Renal cortex interstitium (tissue), 11 donors: ENCODE measurements at regions not wholly inside any gene's neighbourhood (a gene's known extent, or its start where the extent isn't known, plus 50 kb on each side); places are given as distances from the start of the nearest gene placed in this dataset.

Source experiments
- DNase-seq, 11 donors: peaks; one replicate each; pipeline ENCODE4 v3.0.0-alpha.2; 2013; ENCODE audit warnings: low read depth in 9 of 11, low spot score in 4 of 11; ENCODE audit errors: extremely low read depth in 1 of 11

DNA sequence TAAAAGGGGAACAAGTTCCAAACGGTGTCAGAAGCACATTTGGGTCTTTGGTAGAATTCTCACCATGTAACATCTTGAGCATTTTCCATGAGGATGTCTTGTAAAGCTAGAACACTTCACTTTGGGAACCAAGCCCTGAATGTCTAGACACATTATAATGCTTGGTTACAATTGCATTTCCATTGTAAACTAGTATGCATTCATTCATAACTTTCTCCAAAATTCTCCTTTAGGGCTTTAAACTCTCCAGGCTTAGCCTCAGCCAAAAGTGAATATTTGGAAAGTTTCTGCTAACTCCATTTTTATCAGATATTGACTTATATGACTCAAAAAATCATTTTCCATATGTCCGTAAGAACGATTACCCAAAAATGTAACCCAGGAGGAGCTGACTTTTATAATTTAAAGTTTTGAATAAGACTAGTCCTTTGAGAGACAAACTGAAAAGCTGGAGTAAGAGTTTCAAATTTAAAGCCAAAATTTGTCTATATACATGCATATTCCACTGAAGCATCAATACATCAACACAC, 1170.4 kb downstream of the EFNB2 start:
- no peak for DNase-seq

DNA sequence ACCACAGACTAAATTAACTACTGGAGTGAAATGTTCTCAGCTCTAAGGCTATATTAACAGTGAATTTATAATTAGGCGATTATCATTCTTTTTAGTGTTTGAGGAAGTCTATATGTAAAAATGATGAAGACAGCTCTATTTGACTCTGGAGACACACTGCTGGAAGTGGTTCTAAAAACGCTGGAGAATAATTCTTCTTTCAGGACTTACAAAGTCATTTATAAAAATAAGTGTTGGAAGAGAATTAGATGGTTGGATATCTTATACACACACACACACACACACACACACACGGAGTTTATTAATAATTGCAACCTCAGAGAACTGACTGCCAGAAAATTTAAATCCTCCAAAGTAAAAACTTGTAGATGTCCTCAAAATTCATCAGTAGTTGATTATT, 1171.3 kb downstream of the EFNB2 start:
- no peak for DNase-seq

- no peak for DNase-seq
These were observed 1171.9 kb downstream of the EFNB2 start for GRCh38 chr13:105363261-105364190.

GRCh38 chr13:105353654-105354053, 1181.8 kb downstream of the EFNB2 start:
- DNase-seq = no peak

GRCh38 chr13:105349082-105349723, 1186.3 kb downstream of the EFNB2 start:
- no peak for DNase-seq

DNA sequence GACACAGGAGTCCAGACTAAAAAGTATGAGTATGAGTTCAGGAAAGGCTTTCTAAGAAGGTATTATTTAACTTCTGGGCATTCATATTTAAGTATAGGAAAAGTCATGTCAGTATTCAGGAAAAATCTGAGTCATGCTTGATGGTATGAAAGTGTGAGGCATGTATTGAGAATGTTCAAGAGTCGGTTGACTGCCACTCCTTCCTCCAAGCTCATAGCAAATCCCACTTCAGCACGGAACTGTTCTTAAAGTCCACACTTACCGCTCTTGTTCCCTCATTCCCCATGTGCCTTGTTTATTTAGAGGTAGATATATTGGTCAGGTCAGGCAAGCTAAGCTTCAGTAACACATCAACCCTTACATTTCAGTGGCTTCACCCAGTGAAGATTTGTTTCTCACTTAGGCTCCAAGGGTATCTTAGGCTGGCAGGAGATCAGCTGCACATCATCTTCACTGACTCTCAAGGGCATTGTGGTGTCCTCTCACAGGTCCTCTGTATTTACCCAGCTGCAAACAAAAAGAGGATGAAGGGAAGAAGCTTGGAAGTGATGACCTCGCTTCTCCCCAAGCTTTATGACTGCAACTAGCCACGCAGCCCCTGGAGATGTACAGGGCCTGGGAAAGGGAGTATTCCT, 1189.2 kb downstream of the EFNB2 start:
- no peak for DNase-seq

GRCh38 chr13:105345730-105346129, 1189.7 kb downstream of the EFNB2 start:
- DNase-seq = no peak

- peak in 2 of 11 donors; percentile 38 to 50 for DNase-seq
These were observed 1190.3 kb downstream of the EFNB2 start for GRCh38 chr13:105345131-105345530.

GRCh38 chr13:105343134-105343806, 1192.2 kb downstream of the EFNB2 start:
- peak in 6 of 11 donors; percentile 25 to 66 (median 44) for DNase-seq

DNA sequence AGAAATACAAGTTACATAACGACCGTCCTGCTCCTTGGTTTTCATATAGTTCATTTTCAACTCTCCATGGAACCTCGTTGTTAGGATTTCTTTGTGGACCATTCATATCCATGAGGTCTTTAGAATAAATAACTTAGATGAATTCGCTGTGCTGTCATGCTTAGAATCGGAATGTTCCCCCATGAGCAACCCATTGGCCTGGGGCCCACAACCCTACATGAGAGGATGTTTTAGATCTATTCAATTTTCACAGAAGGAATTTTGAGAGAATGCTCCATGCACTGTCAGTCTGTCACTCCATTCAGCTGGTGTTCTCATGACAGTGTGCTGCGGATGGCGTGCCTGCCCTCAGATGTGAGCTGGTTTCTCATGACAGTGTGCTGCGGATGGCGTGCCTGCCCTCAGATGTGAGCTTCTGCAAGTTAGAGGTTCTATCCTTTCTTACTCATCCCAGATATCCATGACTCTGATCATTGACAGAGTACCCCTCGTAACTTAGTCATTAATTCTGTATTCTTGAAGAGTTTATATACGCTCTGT, 1193.1 kb downstream of the EFNB2 start:
- DNase-seq = no peak

DNA sequence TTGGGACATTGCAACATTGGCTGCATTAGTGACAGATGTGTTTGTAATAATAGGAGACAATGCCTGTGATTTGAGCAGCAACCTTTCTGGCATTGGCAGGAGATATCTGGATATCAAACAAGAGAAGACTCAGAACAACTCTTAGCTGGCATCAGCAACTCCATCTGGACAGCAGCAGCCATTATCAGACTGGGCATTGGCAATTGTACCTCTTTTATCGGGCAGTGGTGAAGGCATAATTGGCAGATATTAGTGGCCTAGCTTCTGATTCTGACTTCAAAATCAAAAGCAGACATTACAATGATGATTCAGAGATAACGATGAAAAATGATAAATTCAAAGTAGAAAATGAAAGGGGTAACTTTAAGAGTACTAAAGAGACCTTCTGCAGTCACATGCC, 1193.7 kb downstream of the EFNB2 start:
- no peak for DNase-seq

- no peak for DNase-seq
These were observed 1194.2 kb downstream of the EFNB2 start for GRCh38 chr13:105341256-105341655.

DNA sequence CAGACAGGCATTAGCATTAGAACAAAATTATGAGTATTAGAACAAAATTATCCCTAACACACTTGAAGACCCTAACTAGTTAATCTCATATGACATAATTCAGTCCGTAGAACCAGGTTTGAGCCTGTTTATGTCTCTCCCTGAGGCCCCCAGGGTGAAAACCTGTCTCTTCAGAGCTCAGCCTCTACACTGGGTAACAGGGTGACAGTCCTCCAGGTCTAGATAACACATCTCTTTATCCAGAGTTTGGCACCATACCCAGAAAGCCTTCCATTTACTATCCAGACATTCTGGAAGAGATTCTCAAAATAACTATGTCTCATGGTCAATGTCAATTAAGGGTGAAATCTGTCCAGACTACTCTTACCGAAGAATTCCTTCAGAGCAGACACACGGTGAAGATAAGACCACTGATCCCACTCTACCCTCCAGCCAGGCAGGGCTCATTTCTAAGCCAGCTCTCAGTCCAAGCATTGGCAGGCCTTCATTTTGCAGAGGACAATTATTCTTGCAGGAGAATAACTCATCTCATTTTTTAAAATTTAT, 1195.3 kb downstream of the EFNB2 start:
- DNase-seq = no peak

- DNase-seq = no peak
These were observed 1196.7 kb downstream of the EFNB2 start for GRCh38 chr13:105338773-105339172.

- DNase-seq = no peak
These were observed 1197.5 kb downstream of the EFNB2 start for GRCh38 chr13:105338006-105338405.

DNA sequence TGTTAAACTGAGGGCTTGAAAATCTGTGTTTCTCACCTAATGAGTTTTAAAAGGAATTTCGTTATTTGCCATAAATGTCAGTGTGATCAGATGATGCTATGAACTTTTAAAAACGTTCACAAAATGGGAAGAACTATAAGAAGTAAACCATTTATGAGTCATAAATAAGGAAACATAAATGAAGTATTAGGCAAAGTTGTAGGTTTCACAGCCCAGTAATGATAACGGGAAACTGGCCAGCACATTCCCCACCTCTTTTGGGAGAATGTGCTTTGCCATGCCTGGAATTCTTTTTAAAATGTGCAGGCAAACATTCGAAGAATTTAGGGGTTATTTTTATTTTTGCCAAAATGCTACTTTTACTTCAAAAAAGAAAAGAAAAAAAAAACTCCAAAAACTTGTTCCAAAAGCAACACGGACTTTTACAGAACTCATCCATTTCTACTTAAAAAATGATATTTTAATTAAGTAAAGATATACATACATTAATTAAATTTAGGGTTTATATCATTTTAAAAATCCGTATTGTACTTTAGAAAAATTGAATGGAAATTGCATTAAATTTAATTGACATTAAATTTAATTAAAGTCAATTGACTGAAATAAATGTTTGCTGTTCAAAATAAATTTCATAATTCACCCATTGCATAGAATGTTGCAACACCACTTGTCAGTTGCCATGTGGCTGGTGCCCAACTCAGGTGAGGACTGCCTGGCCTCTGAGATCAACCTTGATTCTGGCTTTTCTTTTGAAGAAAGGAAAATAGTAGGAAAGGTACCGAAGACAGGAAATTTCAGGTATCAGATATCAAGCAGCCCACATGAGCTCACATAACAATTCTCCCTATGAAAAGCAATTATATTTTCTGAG, 1198.5 kb downstream of the EFNB2 start:
- DNase-seq = no peak

DNA sequence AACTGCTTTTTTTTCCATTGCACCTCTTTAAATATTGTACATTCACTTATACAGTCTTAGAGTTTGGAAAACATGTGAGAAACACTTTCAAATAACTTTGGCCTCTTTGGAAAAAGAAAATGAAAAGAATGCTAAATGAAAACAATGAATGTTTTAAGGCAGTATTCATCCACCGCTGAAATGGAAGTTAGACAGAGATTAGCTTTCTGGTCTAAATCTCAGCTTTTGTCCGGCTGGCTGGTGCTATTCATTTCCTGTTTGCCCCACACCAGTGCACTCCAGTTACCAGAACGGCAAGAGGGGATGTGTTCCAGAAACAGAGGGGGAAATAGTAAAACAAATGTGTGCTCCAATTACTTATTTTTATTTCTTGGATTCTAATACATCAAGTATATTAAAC, 1201.3 kb downstream of the EFNB2 start:
- no peak for DNase-seq

- DNase-seq = no peak
These were observed 1202.0 kb downstream of the EFNB2 start for GRCh38 chr13:105333416-105333815.
